Smooth muscle cell (in vitro differentiated cells): ENCODE measurements at regions not wholly inside any gene's neighbourhood (a gene's known extent, or its start where the extent isn't known, plus 50 kb on each side); places are given as distances from the start of the nearest gene placed in this dataset.

Experiments used
- DNase-seq: peaks from one replicate; lab custom pipeline; 2025; ENCODE audit not compliant: unreplicated experiment; lab: John Stamatoyannopoulos, UW
- H2AFZ ChIP-seq: fragments of 200-600 bp; sonication (generic); 2 replicates; pipeline ENCODE4 v1.6.0; 2016; ENCODE audit warnings: antibody characterized with exemption, low read depth, mild to moderate bottlenecking
- H3F3A ChIP-seq: fragments of 200-600 bp; sonication (generic); 2 replicates; pipeline ENCODE4 v1.6.0; 2017; ENCODE audit warnings: antibody characterized with exemption, low read depth
- H3K27ac ChIP-seq: fragments of 200-600 bp; sonication (generic); 2 replicates; pipeline ENCODE4 v1.5.1; 2016; ENCODE audit warnings: low read depth, mild to moderate bottlenecking
- H3K27me3 ChIP-seq: fragments of 200-600 bp; sonication (generic); 2 replicates; pipeline ENCODE4 v1.6.1; 2016; ENCODE audit warnings: low read depth, mild to moderate bottlenecking
- H3K36me3 ChIP-seq: fragments of 200-600 bp; sonication (generic); 2 replicates; pipeline ENCODE4 v1.5.1; 2016; ENCODE audit warnings: low read depth
- H3K4me1 ChIP-seq: fragments of 200-600 bp; sonication (generic); 2 replicates; pipeline ENCODE4 v1.5.1; 2016; ENCODE audit warnings: low read depth
- H3K4me2 ChIP-seq: fragments of 200-600 bp; sonication (generic); 2 replicates; pipeline ENCODE4 v1.6.0; 2016; ENCODE audit warnings: mild to moderate bottlenecking
- H3K4me3 ChIP-seq: fragments of 200-600 bp; sonication (generic); 2 replicates; pipeline ENCODE4 v1.5.1; 2016; ENCODE audit warnings: mild to moderate bottlenecking
- H3K79me2 ChIP-seq: fragments of 200-600 bp; sonication (generic); 2 replicates; pipeline ENCODE4 v1.6.0; 2016; ENCODE audit warnings: low read depth, mild to moderate bottlenecking
- H3K9ac ChIP-seq: fragments of 200-600 bp; sonication (generic); 2 replicates; pipeline ENCODE4 v1.6.0; 2016; ENCODE audit warnings: low read depth
- H3K9me3 ChIP-seq: fragments of 200-600 bp; sonication (generic); replicated peaks from 2 replicates; pipeline ENCODE4 v1.5.1; 2016; ENCODE audit warnings: low read depth
- H4K20me1 ChIP-seq: fragments of 200-600 bp; sonication (generic); 2 replicates; pipeline ENCODE4 v1.6.0; 2016; ENCODE audit warnings: low read depth
- WGBS: methylation state at CpG from one replicate; pipeline ENCODE4 v1.1.7; 2016; ENCODE audit warnings: low lambda C conversion rate; 5-methylcytosine and 5-hydroxymethylcytosine counted together
- TF ChIP-seq, protein P1 (sequence below): fragments of 200-600 bp; sonication (generic); IDR thresholded peaks from 2 replicates; pipeline ENCODE4 v1.5.1; 2017; ENCODE audit warnings: borderline replicate concordance, mild to moderate bottlenecking, antibody characterized with exemption; ENCODE audit not compliant: insufficient read depth, poor library complexity, severe bottlenecking

DNA sequence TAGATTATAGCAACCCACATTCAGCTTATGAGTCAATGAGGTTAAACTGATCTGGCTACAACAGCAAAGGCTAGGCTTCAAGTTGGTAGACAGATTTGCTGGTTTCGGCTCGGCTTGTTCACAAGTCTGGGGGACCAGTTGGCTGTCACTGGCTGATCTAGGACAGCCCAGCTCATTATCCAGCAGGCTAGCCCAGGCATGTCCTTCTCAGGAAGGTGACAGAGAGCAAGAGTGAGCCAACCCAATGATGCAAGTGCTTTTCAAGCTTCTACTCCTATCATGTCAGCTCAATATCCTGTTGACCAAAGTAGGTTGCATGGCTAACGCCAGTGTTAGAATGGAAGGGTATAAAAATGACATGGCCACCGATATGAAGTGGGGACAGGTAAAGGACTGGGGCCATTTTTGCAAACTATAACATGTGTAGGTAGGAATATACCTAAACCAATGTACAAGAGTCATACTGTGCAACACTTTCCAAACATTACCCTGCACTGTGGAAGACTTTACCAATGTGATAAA, 220.9 kb upstream of the SOX21 start:
- Histone ChIP-seq H3K36me3 (no peaks in the 10 kb centered on the region), H3K27ac (no peak overlapping the region), H3K79me2 (no peaks in the 10 kb centered on the region), H2AFZ (no peak overlapping the region), H3K27me3 (peaks cover 2% of the 10 kb centered on the region), H3F3A (no peaks in the 10 kb centered on the region), H3K4me3 (no peak overlapping the region), H4K20me1 (no peaks in the 10 kb centered on the region), H3K4me1 (no peaks in the 10 kb centered on the region), H3K9me3 (no peaks in the 10 kb centered on the region), H3K4me2 (no peak overlapping the region), H3K9ac (no peak overlapping the region)
- TF ChIP-seq, protein P1, sequence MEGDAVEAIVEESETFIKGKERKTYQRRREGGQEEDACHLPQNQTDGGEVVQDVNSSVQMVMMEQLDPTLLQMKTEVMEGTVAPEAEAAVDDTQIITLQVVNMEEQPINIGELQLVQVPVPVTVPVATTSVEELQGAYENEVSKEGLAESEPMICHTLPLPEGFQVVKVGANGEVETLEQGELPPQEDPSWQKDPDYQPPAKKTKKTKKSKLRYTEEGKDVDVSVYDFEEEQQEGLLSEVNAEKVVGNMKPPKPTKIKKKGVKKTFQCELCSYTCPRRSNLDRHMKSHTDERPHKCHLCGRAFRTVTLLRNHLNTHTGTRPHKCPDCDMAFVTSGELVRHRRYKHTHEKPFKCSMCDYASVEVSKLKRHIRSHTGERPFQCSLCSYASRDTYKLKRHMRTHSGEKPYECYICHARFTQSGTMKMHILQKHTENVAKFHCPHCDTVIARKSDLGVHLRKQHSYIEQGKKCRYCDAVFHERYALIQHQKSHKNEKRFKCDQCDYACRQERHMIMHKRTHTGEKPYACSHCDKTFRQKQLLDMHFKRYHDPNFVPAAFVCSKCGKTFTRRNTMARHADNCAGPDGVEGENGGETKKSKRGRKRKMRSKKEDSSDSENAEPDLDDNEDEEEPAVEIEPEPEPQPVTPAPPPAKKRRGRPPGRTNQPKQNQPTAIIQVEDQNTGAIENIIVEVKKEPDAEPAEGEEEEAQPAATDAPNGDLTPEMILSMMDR: no peak
- 70% methylated on average over 4 of the region's 4 CpGs for WGBS
- DNase-seq: no peak

DNA sequence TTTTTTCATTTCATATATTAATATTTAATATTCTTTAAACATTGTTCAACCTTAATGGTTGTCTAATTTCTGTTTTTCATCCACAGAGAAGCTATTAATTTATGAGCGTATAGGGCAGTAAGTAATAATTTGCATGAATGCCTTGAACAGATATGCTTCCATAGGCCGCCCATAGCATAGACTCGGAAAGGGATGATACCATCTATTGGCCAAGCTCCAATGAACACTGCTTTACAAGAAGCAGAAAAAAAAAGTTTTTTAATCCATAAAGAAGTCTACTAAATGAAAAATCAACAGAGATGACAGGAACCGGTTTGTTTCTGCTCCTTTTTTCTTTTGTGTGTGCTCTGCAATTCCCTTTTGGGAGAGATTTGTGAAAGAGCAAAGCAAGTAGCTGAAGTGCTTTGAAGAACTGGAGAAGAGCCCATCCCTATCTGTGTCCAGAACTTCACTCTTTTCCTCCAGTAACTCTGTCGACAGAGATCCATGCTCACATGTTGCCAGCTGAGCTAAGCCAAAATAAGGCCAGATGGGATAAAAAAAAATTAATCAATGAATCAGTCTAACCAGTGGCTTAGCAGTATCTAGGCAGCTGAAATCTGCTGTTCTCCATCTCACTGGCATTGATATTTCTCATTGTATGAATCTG, 215.9 kb upstream of the SOX21 start:
- WGBS: 90% methylated on average over 5 of the region's 5 CpGs
- Histone ChIP-seq H3K4me1 (no peaks in the 10 kb centered on the region), H3K4me3 (no peak overlapping the region), H3K9me3 (no peaks in the 10 kb centered on the region), H3K79me2 (no peaks in the 10 kb centered on the region), H3K36me3 (no peaks in the 10 kb centered on the region), H3K27me3 (peaks cover 18% of the 10 kb centered on the region), H3F3A (no peaks in the 10 kb centered on the region), H2AFZ (no peak overlapping the region), H3K27ac (no peak overlapping the region), H3K9ac (no peak overlapping the region), H4K20me1 (no peaks in the 10 kb centered on the region), H3K4me2 (no peak overlapping the region)
- TF ChIP-seq, protein P1: no peak
- no peak for DNase-seq

DNA sequence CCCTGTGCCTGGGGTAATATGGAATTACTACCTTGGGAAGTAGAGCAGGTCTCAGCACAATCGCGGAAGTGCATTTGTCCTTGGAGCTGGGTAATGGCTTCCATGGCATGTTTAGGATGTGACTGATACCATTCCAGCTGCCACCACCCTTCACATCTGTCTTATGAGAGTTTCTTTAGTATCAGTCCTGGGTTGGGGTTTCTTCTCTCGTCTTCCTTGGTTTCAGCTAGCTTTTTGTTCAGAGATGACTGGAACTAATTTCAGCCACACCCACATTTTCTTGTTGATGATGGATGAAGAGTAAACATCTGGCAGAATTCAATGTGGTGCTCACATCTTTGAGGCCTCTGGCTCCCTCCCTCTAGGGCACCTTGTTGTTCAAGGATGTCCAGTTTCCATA, 212.9 kb upstream of the SOX21 start:
- H3K9me3 ChIP-seq: no peaks in the 10 kb centered on the region
- no peak overlapping the region for H3K4me2 ChIP-seq
- H3F3A ChIP-seq: no peaks in the 10 kb centered on the region
- no peak for DNase-seq
- H3K79me2 ChIP-seq: no peaks in the 10 kb centered on the region
- H4K20me1 ChIP-seq: no peaks in the 10 kb centered on the region
- no peak overlapping the region for H3K4me3 ChIP-seq
- no peak overlapping the region for H2AFZ ChIP-seq
- H3K36me3 ChIP-seq: no peaks in the 10 kb centered on the region
- peaks cover 16% of the 10 kb centered on the region for H3K4me1 ChIP-seq
- peaks cover 36% of the 10 kb centered on the region for H3K27me3 ChIP-seq
- no peak overlapping the region for H3K27ac ChIP-seq
- H3K9ac ChIP-seq: no peak overlapping the region
- 63% methylated on average over 3 of the region's 3 CpGs for WGBS
- TF ChIP-seq, protein P1: no peak

DNA sequence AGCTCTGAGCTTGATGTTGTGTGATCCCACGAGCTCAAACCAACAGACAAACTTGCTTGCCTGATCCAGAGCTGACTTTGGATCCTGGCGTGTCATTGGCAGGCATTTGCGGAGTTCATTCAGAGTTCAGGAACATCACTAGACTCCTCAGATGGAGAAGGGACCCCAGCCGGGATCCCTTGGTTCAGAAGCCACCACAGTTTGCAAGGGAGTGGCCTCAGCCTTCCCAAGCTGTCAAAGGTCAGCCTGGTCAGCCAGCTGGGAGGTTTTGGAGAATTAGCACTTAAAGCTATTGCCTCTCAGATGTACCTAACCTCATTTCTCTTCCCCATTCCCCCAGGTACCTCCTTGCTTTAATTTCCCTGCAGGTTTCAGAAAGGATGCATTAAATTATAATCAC, 208.8 kb upstream of the SOX21 start:
- H3F3A ChIP-seq: no peaks in the 10 kb centered on the region
- no peaks in the 10 kb centered on the region for H3K79me2 ChIP-seq
- H3K4me1 ChIP-seq: peaks cover 22% of the 10 kb centered on the region
- no peaks in the 10 kb centered on the region for H4K20me1 ChIP-seq
- WGBS: 68% methylated on average over 4 of the region's 4 CpGs
- H3K27me3 ChIP-seq: peaks cover 32% of the 10 kb centered on the region
- H3K9ac ChIP-seq: no peak overlapping the region
- no peak overlapping the region for H2AFZ ChIP-seq
- no peak overlapping the region for H3K4me2 ChIP-seq
- H3K36me3 ChIP-seq: no peaks in the 10 kb centered on the region
- no peak overlapping the region for H3K4me3 ChIP-seq
- H3K9me3 ChIP-seq: no peaks in the 10 kb centered on the region
- no peak for DNase-seq
- no peak overlapping the region for H3K27ac ChIP-seq
- TF ChIP-seq, protein P1: no peak
